ENCODE measurements at regions not wholly inside any gene's neighbourhood (a gene's known extent, or its start where the extent isn't known, plus 50 kb on each side); places are given as distances from the start of the nearest gene placed in this dataset.
"Not testable (repeated sequence)": the region's sequence is repeated elsewhere in the genome, so short reads cannot be mapped to it uniquely, and the experiment has no call there.

GRCh38 chr1:242914729-242915128 is 340.4 kb downstream of the CEP170 start:
- H3K27ac Mint-ChIP-seq; DNase-seq; H3K4me2 ChIP-seq (replicated peaks; ENCODE audit: extremely low read depth, low read length, poor library complexity, severe bottlenecking); H3K36me3 ChIP-seq (replicated peaks in 1 of 2; ENCODE audit: control insufficient read depth in 1 of 2, insufficient read depth in 2 of 2, low read length in 2 of 2); H3K4me1 Mint-ChIP-seq; H4K20me1 ChIP-seq (ENCODE audit: insufficient read depth, low read length); H3K4me3 Mint-ChIP-seq; H3K36me3 Mint-ChIP-seq; H3K27ac ChIP-seq (ENCODE audit: low read depth in 1 of 2, low read length in 2 of 2); H3K9ac ChIP-seq (ENCODE audit: insufficient read depth, low read length, poor library complexity, severe bottlenecking); H3K4me1 ChIP-seq (ENCODE audit: control insufficient read depth in 1 of 2, insufficient read depth in 2 of 2, low read length in 2 of 2); H2AFZ ChIP-seq (ENCODE audit: insufficient read depth, low read depth, low read length, poor library complexity, severe bottlenecking); H3K79me2 ChIP-seq (ENCODE audit: insufficient read depth, low read length); H3K9me3 ChIP-seq (replicated peaks in 1 of 2; ENCODE audit: control insufficient read depth in 1 of 2, insufficient read depth in 1 of 2, low read length in 2 of 2); intact Hi-C loops (cut with micrococcal nuclease); H3K27me3 ChIP-seq (ENCODE audit: control insufficient read depth in 2 of 2, insufficient read depth in 2 of 2, low read length in 2 of 2); H3K4me3 ChIP-seq (replicated peaks in 1 of 3; ENCODE audit: low read depth in 2 of 3, low read length in 3 of 3); H3K27me3 Mint-ChIP-seq (ENCODE audit: low read depth in 3 of 3); H3K9me3 Mint-ChIP-seq: not testable (repeated sequence)
- 66% methylated on average over 4 of the region's 4 CpGs for WGBS (ENCODE audit: insufficient coverage)

- H3K9me3 ChIP-seq (replicated peaks in 1 of 2; ENCODE audit: control insufficient read depth in 1 of 2, insufficient read depth in 1 of 2, low read length in 2 of 2); H3K9me3 Mint-ChIP-seq; H3K4me3 Mint-ChIP-seq; H3K27me3 Mint-ChIP-seq (ENCODE audit: low read depth in 3 of 3); H3K27me3 ChIP-seq (ENCODE audit: control insufficient read depth in 2 of 2, insufficient read depth in 2 of 2, low read length in 2 of 2); intact Hi-C loops (cut with micrococcal nuclease); H3K27ac ChIP-seq (ENCODE audit: low read depth in 1 of 2, low read length in 2 of 2); H3K79me2 ChIP-seq (ENCODE audit: insufficient read depth, low read length); DNase-seq; H3K27ac Mint-ChIP-seq; H3K36me3 Mint-ChIP-seq; H3K4me2 ChIP-seq (replicated peaks; ENCODE audit: extremely low read depth, low read length, poor library complexity, severe bottlenecking); H3K4me3 ChIP-seq (replicated peaks in 1 of 3; ENCODE audit: low read depth in 2 of 3, low read length in 3 of 3); H2AFZ ChIP-seq (ENCODE audit: insufficient read depth, low read depth, low read length, poor library complexity, severe bottlenecking); H3K9ac ChIP-seq (ENCODE audit: insufficient read depth, low read length, poor library complexity, severe bottlenecking); H4K20me1 ChIP-seq (ENCODE audit: insufficient read depth, low read length); H3K36me3 ChIP-seq (replicated peaks in 1 of 2; ENCODE audit: control insufficient read depth in 1 of 2, insufficient read depth in 2 of 2, low read length in 2 of 2); H3K4me1 Mint-ChIP-seq; H3K4me1 ChIP-seq (ENCODE audit: control insufficient read depth in 1 of 2, insufficient read depth in 2 of 2, low read length in 2 of 2): not testable (repeated sequence)
- no CpG with 5 or more reads among the region's 1 CpG for WGBS (ENCODE audit: insufficient coverage)
Measured at GRCh38 chr1:242912855-242913254, 342.2 kb downstream of the CEP170 start.

- peaks cover 4 to 11% (median 4%) of the 10 kb centered on the region in 7 donors for H3K9me3 Mint-ChIP-seq
- H3K9ac ChIP-seq (ENCODE audit: insufficient read depth, low read length, poor library complexity, severe bottlenecking); H3K27ac Mint-ChIP-seq; H3K4me3 Mint-ChIP-seq; H3K79me2 ChIP-seq (ENCODE audit: insufficient read depth, low read length); H3K4me2 ChIP-seq (replicated peaks; ENCODE audit: extremely low read depth, low read length, poor library complexity, severe bottlenecking); DNase-seq; H3K9me3 ChIP-seq (replicated peaks in 1 of 2; ENCODE audit: control insufficient read depth in 1 of 2, insufficient read depth in 1 of 2, low read length in 2 of 2); H3K27me3 Mint-ChIP-seq (ENCODE audit: low read depth in 3 of 3); H3K27me3 ChIP-seq (ENCODE audit: control insufficient read depth in 2 of 2, insufficient read depth in 2 of 2, low read length in 2 of 2); H3K27ac ChIP-seq (ENCODE audit: low read depth in 1 of 2, low read length in 2 of 2); H3K4me1 Mint-ChIP-seq; H3K4me1 ChIP-seq (ENCODE audit: control insufficient read depth in 1 of 2, insufficient read depth in 2 of 2, low read length in 2 of 2); H3K36me3 ChIP-seq (replicated peaks in 1 of 2; ENCODE audit: control insufficient read depth in 1 of 2, insufficient read depth in 2 of 2, low read length in 2 of 2); H3K36me3 Mint-ChIP-seq; intact Hi-C loops (cut with micrococcal nuclease); H3K4me3 ChIP-seq (replicated peaks in 1 of 3; ENCODE audit: low read depth in 2 of 3, low read length in 3 of 3); H2AFZ ChIP-seq (ENCODE audit: insufficient read depth, low read depth, low read length, poor library complexity, severe bottlenecking); H4K20me1 ChIP-seq (ENCODE audit: insufficient read depth, low read length): not testable (repeated sequence)
- WGBS (ENCODE audit: insufficient coverage) = no CpG with 5 or more reads among the region's 2 CpGs
Measured at GRCh38 chr1:242900558-242900957, 354.5 kb downstream of the CEP170 start.

Data from CD14-positive monocyte (primary cell).